ENCODE measurements at regions not wholly inside any gene's neighbourhood (a gene's known extent, or its start where the extent isn't known, plus 50 kb on each side); places are given as distances from the start of the nearest gene placed in this dataset.

DNA sequence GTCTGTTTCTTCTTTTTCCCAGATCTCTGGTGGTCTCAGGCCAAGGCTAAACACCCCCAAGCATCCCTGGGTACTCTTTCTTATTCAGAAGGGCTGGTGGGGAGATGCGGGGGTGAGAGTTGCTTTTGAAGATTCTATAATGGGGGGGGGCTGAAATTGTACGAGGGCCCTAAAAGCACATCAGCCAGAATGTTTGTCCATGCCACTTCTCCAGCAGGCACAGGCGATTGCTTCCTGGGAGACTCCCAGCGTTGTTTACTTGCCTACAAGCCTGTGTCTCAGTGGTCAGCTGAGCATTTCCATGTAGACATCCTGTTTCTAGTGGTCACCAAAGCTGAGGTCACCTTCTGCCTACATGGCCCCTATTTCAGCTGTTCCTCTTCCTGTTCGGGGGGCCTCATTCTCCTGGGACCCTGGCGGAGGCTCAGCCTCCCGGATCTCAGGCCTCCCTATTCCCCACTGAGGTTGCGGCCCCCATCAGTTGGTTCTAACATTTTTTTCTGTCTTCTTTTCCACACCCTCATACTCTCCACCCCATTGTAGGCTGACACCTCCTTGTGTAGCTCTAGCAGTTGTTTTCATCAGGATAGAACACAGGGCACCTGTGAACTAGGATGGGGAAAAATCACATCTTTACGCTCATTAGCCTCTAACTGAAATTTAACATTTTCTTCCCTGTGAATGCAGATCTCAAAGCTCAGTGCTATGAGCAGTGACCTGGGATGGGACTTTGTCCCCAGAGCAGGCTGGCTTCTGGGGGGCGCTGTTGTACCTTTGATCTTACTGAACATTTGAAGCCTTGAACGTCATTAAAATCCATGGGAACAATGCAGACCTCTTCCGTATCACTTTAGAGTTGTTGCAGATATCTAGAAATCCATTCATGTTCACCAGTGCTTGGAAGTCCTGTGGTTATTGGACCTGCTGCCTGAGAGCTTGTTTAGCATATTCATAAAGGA lies 286.5 kb downstream of the GLRX3 start:
- no peak for TF ChIP-seq EP300 (IDR thresholded peaks at IDR 0.05; ENCODE audit: low read depth)
- TF ChIP-seq, protein P1, sequence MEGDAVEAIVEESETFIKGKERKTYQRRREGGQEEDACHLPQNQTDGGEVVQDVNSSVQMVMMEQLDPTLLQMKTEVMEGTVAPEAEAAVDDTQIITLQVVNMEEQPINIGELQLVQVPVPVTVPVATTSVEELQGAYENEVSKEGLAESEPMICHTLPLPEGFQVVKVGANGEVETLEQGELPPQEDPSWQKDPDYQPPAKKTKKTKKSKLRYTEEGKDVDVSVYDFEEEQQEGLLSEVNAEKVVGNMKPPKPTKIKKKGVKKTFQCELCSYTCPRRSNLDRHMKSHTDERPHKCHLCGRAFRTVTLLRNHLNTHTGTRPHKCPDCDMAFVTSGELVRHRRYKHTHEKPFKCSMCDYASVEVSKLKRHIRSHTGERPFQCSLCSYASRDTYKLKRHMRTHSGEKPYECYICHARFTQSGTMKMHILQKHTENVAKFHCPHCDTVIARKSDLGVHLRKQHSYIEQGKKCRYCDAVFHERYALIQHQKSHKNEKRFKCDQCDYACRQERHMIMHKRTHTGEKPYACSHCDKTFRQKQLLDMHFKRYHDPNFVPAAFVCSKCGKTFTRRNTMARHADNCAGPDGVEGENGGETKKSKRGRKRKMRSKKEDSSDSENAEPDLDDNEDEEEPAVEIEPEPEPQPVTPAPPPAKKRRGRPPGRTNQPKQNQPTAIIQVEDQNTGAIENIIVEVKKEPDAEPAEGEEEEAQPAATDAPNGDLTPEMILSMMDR (IDR thresholded peaks at IDR 0.05) = no peak
